Spleen (tissue), 7 donors: ENCODE measurements at regions not wholly inside any gene's neighbourhood (a gene's known extent, or its start where the extent isn't known, plus 50 kb on each side); places are given as distances from the start of the nearest gene placed in this dataset.

Experiments used
- POLR2A ChIP-seq, 3 donors: fragments of 450-650 bp; IDR thresholded peaks; one replicate each; pipeline ENCODE4 v1.5.1; 2017; ENCODE audit warnings: antibody characterized with exemption in 3 of 3, mild to moderate bottlenecking in 1 of 3
- TF ChIP-seq, protein P1 (sequence below), 11 experiments: fragments of 200-600 bp in 7 of 11; fragments of 450-650 bp in 4 of 11; sonication (generic) in 4 of 11; IDR thresholded peaks in 8 of 11; conservative IDR thresholded peaks in 3 of 11; 1 replicate in 7 of 11; 2 replicates in 4 of 11; pipeline versions ENCODE4 v1.4.0 to v1.8.0; 2016 to 2021; ENCODE audit warnings: antibody characterized with exemption in 11 of 11, inconsistent platforms in 4 of 11, mild to moderate bottlenecking in 1 of 11
- donor health status: DM: no; HTN: no; CAD: no; lungs with moderate emphysema.
- donor health status: DM: no; HTN: no; CAD: no.
- donor health status: DM: no; HTN: no; CAD: no.

DNA sequence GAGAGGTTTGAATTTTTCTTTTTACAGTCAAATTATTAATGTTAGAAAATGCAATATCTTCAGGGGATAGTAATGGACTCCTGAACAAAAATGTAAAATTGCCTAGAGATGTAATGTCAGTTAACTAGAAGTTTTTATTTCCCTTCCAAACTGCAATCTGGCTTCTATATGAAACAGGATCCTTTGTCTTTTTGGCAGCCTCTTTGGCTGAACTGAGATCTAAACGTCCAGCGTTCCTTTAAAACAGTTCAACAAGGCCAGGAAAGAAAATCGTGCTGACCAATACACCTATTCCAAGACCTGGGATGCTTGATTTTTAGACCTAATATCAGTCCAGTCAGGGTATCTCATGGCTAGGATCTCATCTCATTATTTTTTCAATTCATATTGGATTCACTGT is 245.5 kb downstream of the FIGN start:
- no peak for TF ChIP-seq POLR2A (IDR thresholded peaks at IDR 0.05)
- TF ChIP-seq, protein P1, sequence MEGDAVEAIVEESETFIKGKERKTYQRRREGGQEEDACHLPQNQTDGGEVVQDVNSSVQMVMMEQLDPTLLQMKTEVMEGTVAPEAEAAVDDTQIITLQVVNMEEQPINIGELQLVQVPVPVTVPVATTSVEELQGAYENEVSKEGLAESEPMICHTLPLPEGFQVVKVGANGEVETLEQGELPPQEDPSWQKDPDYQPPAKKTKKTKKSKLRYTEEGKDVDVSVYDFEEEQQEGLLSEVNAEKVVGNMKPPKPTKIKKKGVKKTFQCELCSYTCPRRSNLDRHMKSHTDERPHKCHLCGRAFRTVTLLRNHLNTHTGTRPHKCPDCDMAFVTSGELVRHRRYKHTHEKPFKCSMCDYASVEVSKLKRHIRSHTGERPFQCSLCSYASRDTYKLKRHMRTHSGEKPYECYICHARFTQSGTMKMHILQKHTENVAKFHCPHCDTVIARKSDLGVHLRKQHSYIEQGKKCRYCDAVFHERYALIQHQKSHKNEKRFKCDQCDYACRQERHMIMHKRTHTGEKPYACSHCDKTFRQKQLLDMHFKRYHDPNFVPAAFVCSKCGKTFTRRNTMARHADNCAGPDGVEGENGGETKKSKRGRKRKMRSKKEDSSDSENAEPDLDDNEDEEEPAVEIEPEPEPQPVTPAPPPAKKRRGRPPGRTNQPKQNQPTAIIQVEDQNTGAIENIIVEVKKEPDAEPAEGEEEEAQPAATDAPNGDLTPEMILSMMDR (IDR thresholded peaks at IDR 0.05 in 8 of 11, conservative IDR thresholded peaks at IDR 0.05 in 3 of 11): no peak
